ENCODE measurements at regions not wholly inside any gene's neighbourhood (a gene's known extent, or its start where the extent isn't known, plus 50 kb on each side); places are given as distances from the start of the nearest gene placed in this dataset.
A peak's percentile ranks its signal among the peaks of the same experiment; 100 is the strongest.

GRCh38 chr1:39085174-39085573 is 59.0 kb downstream of the NDUFS5 start:
- in situ Hi-C loops (cut with HindIII; ENCODE audit: low pct_unique_long_range_greater_than_20kb, low sequenced_read_pairs): no loop called here
- no peak for DNase-seq (ENCODE audit: low read depth)

DNA sequence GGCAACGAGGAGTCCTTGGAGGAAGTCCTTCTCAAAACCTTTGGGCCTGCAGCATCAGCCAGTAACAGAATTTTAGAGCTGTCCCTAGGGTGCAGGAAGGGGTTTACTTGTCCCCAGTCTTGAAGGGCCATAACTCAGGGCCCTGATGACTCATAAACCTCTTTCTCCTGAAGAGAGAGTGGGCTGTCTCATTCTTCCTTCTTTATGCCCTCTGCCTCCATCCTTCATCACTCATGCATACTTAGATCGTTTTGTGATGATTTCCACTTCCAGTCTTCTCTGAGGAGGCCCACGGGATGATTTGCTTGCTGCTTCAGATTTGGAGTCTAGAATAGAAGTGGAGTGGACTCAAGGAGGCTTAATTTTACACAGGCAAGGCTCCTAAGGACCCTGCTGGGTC is 60.2 kb downstream of the NDUFS5 start:
- in situ Hi-C loops (cut with HindIII; ENCODE audit: low pct_unique_long_range_greater_than_20kb, low sequenced_read_pairs): no loop called here
- DNase-seq (ENCODE audit: low read depth): peak; percentile 28

DNA sequence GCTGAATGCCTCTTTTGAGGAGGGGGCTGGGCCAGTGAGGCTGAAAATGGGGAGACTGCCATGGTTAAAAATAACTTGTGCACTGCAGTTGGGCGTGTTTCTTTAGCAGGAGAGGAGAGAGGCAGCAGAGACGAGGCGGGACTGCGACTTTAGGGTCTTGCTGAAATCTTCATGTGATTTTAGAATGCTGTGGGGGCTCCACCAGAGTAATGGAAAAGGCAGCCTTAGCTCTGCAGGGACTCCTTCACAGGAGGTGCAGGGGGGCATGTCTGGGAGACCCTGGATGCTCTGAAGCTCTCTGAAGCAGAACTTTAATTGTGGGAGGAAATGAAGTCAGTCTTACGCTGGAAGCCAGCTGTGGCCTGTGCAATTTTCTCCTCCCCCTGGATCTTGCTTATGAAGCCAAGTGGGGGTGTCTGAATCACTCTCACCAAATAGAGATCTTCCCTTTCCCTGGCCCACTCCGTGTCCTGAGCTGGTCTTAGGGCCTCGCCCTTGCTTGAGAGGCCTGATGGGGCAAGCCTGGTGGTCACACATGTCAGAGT is 60.8 kb downstream of the NDUFS5 start:
- DNase-seq (ENCODE audit: low read depth): no peak

GRCh38 chr1:39087435-39087834 is 61.3 kb downstream of the NDUFS5 start:
- in situ Hi-C loops (cut with HindIII; ENCODE audit: low pct_unique_long_range_greater_than_20kb, low sequenced_read_pairs): no loop called here
- no peak for DNase-seq (ENCODE audit: low read depth)

More for the DNA sequence above, 60.8 kb downstream of the NDUFS5 start:
- in situ Hi-C loops (cut with HindIII; ENCODE audit: low pct_unique_long_range_greater_than_20kb, low sequenced_read_pairs): no loop called here

DNA sequence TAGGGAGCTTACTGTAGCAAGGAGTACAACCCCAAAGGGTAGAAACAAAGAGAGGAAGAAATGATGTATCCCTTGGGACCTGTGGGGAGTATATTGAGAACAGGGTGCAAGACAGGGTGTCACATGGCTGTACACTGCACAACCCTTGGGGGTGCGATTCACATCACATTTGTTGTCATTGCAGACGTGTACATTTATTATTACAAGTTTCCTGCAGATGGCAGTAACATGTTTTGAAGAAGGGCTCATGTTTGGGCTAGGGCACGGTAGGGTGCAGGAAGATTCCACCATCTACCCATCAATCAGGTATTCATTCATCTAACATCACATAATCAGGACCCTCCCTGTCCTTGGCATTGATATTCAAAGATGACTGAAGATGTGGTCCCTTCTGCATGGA is 62.5 kb downstream of the NDUFS5 start:
- in situ Hi-C loops (cut with HindIII; ENCODE audit: low pct_unique_long_range_greater_than_20kb, low sequenced_read_pairs): no loop called here
- no peak for DNase-seq (ENCODE audit: low read depth)

DNA sequence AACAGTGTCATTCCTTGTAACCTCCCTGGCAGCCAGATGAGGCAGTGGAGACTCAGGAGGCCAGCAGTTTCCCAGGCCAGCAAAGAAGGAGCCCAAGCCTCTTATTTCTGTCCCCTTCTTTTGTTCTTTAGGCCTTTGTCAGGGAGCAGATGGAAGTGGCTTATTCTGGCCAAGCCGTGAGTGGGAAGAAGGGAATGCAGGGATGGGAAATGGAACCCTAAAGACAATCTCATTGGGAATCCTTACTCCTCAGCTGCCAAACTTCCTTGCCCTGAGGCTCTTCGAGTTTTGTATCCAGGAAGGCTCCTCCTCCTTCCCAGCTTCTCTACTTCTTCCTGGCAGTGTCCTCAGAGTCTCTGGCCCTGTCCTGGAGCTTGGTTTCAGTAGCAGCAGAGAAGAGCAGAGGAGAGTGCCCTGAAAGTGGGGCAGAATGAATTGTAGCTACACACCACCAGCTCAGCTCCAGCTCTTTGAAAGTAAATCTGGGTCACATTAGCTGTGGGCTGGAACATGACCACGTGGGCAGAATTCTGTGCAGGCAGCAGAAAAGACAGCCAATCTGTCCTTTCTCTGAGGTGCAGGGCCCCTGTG is 63.9 kb downstream of the NDUFS5 start:
- no peak for DNase-seq (ENCODE audit: low read depth)
- in situ Hi-C loops (cut with HindIII; ENCODE audit: low pct_unique_long_range_greater_than_20kb, low sequenced_read_pairs): no loop called here

DNA sequence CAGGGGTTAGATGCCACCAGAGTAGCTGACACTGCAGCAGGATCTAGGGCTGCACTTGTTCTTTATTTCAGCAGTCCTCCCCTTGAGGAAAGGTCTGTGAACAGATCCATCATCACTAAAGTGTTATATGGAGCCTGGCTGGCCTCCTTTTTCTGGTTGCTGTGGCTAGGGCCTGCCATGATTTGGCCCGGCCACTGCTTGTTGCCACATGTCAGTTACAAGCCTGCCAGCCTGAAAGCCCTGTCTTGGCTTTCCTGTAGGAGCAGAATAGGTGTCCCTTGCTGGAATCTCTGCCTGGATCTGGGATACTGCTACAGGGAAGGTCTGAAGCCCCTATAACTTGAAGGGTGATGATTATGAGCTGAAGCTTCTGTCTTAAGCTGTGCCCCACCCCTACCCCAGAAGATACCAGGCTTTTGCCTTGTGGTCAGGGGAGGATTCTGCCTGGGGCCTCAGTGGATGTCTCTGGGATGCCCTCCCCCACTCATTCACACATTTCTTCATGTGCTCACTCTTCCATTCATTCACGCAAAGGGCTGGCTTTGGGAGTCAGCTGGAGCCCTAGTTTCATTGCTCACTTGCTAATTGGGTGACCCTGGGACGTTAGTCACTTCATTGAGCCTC is 64.7 kb downstream of the NDUFS5 start:
- in situ Hi-C loops (cut with HindIII; ENCODE audit: low pct_unique_long_range_greater_than_20kb, low sequenced_read_pairs): no loop called here
- no peak for DNase-seq (ENCODE audit: low read depth)

DNA sequence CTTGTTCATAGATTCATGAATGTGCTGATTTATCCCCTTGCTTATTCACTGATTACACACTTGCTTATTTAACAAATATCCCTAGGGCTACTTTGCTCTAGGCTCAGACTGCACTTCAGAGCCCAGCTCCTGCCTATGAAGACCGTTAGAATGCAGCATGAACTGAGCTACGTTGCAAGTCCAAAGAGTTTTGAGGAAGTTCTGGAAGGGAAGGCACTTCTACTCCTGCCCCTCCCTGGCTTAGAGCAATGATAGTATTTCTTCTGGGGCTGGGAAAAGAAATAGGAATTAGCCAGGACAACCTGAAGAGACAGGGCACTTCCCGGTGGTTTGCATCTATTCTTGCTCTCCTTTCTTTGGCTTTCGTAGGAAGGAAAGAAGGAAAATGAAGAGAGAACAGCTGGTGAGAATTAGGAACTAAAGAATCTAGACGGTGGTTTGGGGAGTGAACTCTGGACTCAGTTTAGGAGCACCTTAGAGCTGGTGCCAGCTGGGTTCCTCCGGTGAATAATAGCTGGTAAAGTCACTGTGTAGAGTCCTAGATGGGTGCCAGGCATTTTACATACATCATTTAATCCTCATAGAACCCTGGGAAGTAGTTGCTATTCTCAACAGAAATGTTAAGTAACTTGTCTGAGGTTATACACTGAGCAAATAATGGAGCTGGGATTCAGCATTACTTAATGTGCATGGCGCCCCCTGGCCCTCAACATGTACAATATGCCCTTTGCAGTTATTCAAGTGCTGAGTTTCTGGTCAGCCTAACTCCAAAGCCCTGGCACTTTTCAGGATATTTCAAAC is 65.9 kb downstream of the NDUFS5 start:
- in situ Hi-C loops (cut with HindIII; ENCODE audit: low pct_unique_long_range_greater_than_20kb, low sequenced_read_pairs): no loop called here
- no peak for DNase-seq (ENCODE audit: low read depth)

DNA sequence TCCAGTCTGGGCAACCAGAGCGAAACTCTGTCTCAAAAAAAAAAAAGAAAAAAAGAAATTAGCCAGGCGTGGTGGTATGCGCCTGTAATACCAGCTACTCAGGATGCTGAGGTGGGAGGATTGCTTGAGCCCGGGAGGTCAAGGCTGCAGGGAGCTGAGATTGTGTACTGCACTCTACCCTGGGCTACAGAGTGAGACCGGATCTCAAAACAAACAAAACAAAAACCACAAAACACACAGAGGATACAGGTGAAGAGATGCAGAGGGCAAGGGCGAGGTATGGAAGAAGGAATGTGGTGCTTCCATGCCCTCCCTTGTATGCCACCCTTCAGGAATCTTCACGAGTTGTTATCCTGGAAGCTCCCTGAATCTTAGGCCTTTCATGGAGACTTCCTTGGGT is 68.5 kb downstream of the NDUFS5 start:
- in situ Hi-C loops (cut with HindIII; ENCODE audit: low pct_unique_long_range_greater_than_20kb, low sequenced_read_pairs): no loop called here
- DNase-seq (ENCODE audit: low read depth): no peak

GRCh38 chr1:39098546-39099250 is 72.5 kb downstream of the NDUFS5 start:
- peak; percentile 95 for DNase-seq (ENCODE audit: low read depth)
- in situ Hi-C loops (cut with HindIII; ENCODE audit: low pct_unique_long_range_greater_than_20kb, low sequenced_read_pairs): no loop called here

GRCh38 chr1:39102537-39103327 is 76.6 kb downstream of the NDUFS5 start:
- in situ Hi-C loops (cut with HindIII; ENCODE audit: low pct_unique_long_range_greater_than_20kb, low sequenced_read_pairs): no loop called here
- peak; percentile 62 for DNase-seq (ENCODE audit: low read depth)

- in situ Hi-C loops (cut with HindIII; ENCODE audit: low pct_unique_long_range_greater_than_20kb, low sequenced_read_pairs): no loop called here
- no peak for DNase-seq (ENCODE audit: low read depth)
Measured at GRCh38 chr1:39103328-39104157, 77.4 kb downstream of the NDUFS5 start.

DNA sequence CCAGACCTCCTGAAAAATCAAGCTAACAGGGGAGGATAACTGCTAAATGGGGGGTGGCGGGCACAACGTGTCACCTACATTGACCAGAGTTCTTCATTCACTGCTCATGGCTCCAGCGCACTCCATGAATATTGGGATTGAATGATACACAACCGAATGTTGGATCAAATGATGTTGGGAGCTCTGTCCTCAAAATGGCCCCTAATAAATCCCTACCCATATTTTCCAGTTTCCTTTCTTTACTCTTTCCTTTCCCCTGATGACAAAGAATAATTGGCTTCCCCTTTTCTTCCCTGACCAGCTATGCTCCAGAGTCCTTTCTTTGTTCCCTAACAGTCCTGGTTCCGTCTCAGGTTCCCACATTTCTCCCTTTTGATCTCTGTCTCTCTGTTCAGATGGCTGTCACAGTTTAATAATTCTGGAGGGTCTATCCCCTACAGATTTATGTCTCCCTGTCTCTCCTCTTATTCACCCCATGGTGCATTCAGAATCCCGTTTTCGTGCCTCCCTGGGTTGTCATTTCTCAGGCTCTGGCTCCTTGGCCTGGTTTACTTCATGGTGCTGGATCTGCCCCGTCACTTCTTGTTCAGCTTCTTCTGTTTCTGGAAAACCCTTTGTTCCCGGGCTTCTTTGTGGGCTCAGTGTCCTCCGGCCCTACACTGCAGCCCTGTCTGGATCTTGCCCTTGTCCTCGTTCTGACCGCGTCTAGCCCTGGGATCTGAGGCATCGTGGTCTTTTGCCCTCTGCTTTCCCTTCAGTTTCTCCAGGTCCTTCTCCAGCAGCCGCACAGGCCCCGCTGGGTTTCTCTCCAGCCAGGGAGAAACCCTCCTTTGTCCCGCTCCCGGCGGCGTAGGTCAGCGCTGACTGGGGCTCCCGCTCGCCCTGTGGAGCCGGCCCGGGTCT is 78.3 kb downstream of the NDUFS5 start:
- in situ Hi-C loops (cut with HindIII; ENCODE audit: low pct_unique_long_range_greater_than_20kb, low sequenced_read_pairs): no loop called here
- peak; percentile 51 for DNase-seq (ENCODE audit: low read depth)

- in situ Hi-C loops (cut with HindIII; ENCODE audit: low pct_unique_long_range_greater_than_20kb, low sequenced_read_pairs): no loop called here
- peak; percentile 57 for DNase-seq (ENCODE audit: low read depth)
Measured at GRCh38 chr1:39105061-39105840, 79.1 kb downstream of the NDUFS5 start.

DNA sequence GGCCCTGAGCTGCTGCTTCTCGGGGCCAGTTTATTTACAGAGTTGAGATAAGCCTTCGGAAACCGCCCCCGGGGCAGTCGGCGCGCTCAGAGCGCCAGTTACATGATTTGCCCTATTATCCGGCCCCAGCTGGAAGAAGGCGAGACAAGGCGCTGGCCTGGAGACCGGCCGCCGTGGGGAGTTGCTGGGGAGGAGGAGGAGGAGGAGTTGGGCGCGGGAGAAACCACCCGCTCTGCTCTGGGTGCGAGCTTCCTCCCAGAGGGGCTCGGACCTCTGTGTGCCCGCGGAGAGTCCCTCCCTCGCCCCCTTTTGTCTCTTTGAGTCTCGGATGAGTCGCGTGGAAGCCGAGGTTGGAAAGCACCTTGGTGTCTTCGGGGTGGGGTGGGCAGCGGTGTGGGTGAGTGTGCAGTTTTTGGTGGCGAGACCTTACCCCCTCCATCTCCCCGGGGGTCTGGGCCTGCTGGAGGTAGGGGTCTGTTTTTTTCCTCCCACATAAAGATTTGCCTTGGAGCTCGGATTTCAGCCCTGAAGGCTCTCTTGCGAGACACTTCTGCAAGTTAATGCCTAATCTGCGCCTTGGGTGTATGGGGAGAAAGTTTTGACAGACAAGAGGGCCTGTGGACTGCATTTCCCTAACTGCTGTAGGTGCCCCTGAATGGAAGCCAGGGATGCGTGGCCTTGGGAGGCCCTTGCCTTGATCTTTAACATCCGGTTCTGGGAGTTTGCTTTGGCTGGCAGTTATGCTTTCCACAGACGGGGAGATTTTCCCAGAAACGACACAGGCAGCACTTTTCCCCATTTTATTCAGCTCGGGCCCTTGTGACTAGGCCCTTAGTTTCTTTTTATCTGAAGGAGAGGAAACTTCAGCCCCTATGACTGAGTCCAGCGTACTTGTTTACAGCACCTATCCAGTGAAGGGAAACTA is 80.0 kb downstream of the NDUFS5 start:
- in situ Hi-C loops (cut with HindIII; ENCODE audit: low pct_unique_long_range_greater_than_20kb, low sequenced_read_pairs): no loop called here
- DNase-seq (ENCODE audit: low read depth): peak; percentile 57

Data from Caki2 (cell line).